ENCODE measurements at regions not wholly inside any gene's neighbourhood (a gene's known extent, or its start where the extent isn't known, plus 50 kb on each side); places are given as distances from the start of the nearest gene placed in this dataset.

DNA sequence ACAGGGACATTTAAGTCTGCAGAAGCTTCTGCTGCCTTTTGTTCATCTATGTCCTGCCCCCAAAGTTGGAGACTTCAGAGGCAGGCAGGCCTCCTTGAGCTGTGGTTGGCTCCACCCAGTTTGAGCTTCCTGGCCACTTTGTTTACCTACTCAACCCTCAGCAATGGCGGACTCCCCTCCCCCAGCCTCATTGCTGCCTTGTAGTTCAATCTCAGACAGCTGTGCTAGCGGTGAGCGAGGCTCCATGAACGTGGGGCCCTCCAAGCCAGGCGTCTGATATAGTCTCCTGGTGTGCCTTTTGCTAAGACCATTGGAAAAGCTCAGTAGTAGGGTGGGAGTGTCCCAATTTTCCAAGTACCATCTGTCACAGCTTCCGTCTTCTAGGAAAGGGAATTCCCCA is 170.1 kb downstream of the CCNG2 start:
- TF ChIP-seq, protein P1, sequence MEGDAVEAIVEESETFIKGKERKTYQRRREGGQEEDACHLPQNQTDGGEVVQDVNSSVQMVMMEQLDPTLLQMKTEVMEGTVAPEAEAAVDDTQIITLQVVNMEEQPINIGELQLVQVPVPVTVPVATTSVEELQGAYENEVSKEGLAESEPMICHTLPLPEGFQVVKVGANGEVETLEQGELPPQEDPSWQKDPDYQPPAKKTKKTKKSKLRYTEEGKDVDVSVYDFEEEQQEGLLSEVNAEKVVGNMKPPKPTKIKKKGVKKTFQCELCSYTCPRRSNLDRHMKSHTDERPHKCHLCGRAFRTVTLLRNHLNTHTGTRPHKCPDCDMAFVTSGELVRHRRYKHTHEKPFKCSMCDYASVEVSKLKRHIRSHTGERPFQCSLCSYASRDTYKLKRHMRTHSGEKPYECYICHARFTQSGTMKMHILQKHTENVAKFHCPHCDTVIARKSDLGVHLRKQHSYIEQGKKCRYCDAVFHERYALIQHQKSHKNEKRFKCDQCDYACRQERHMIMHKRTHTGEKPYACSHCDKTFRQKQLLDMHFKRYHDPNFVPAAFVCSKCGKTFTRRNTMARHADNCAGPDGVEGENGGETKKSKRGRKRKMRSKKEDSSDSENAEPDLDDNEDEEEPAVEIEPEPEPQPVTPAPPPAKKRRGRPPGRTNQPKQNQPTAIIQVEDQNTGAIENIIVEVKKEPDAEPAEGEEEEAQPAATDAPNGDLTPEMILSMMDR (IDR thresholded peaks at IDR 0.05) = no peak
- TF ChIP-seq EZH2 (IDR thresholded peaks at IDR 0.05) = no peak
- no peak for TF ChIP-seq EZH2phosphoT487 (IDR thresholded peaks at IDR 0.05)
